ENCODE measurements at regions not wholly inside any gene's neighbourhood (a gene's known extent, or its start where the extent isn't known, plus 50 kb on each side); places are given as distances from the start of the nearest gene placed in this dataset.

GRCh38 chr4:138765442-138765841 lies 250.1 kb upstream of the NOCT start:
- H3K4me3 ChIP-seq, result no peak overlapping the region
- no peaks in the 10 kb centered on the region for H3K9me3 ChIP-seq
- WGBS, result 96% methylated on average over 3 of the region's 3 CpGs
- no peaks in the 10 kb centered on the region for H3K36me3 ChIP-seq
- H3K27ac ChIP-seq, result no peak overlapping the region
- intact Hi-C loops (cut with DNase I), result no loop called here
- DNase-seq (ENCODE audit: low spot score), result no peak
- TF ChIP-seq POLR2A (IDR thresholded peaks at IDR 0.05) (no peak), POLR2AphosphoS5 (IDR thresholded peaks at IDR 0.05) (no peak), CTCF (IDR thresholded peaks at IDR 0.05) (no peak)
- no peaks in the 10 kb centered on the region for H3K27me3 ChIP-seq (replicated peaks; ENCODE audit: insufficient read depth)
- no peaks in the 10 kb centered on the region for H3K4me1 ChIP-seq (replicated peaks)

- Histone ChIP-seq H3K9me3 (no peaks in the 10 kb centered on the region), H3K4me3 (no peak overlapping the region), H3K27me3 (replicated peaks; ENCODE audit: insufficient read depth) (no peaks in the 10 kb centered on the region), H3K27ac (no peak overlapping the region), H3K36me3 (no peaks in the 10 kb centered on the region), H3K4me1 (replicated peaks) (no peaks in the 10 kb centered on the region)
- DNase-seq (ENCODE audit: low spot score), result no peak
- TF ChIP-seq POLR2A (IDR thresholded peaks at IDR 0.05) (no peak), POLR2AphosphoS5 (IDR thresholded peaks at IDR 0.05) (no peak), CTCF (IDR thresholded peaks at IDR 0.05) (no peak)
- WGBS, result 97% methylated on average over 1 of the region's 1 CpG
- intact Hi-C loops (cut with DNase I), result no loop called here
Observed at GRCh38 chr4:138761638-138762220, 253.9 kb upstream of the NOCT start.

GRCh38 chr4:138759554-138759902 lies 256.1 kb upstream of the NOCT start:
- H3K36me3 ChIP-seq, result no peaks in the 10 kb centered on the region
- no peak overlapping the region for H3K27ac ChIP-seq
- H3K4me3 ChIP-seq, result no peak overlapping the region
- intact Hi-C loops (cut with DNase I), result no loop called here
- no peaks in the 10 kb centered on the region for H3K9me3 ChIP-seq
- no peaks in the 10 kb centered on the region for H3K4me1 ChIP-seq (replicated peaks)
- no peak for DNase-seq (ENCODE audit: low spot score)
- no peak for TF ChIP-seq POLR2AphosphoS5 (IDR thresholded peaks at IDR 0.05)
- TF ChIP-seq CTCF (IDR thresholded peaks at IDR 0.05), result no peak
- TF ChIP-seq POLR2A (IDR thresholded peaks at IDR 0.05), result no peak
- 85% methylated on average over 2 of the region's 2 CpGs for WGBS
- no peaks in the 10 kb centered on the region for H3K27me3 ChIP-seq (replicated peaks; ENCODE audit: insufficient read depth)

- TF ChIP-seq POLR2A (IDR thresholded peaks at IDR 0.05), result no peak
- TF ChIP-seq POLR2AphosphoS5 (IDR thresholded peaks at IDR 0.05), result no peak
- TF ChIP-seq CTCF (IDR thresholded peaks at IDR 0.05), result no peak
- WGBS, result 75% methylated on average over 9 of the region's 9 CpGs
- intact Hi-C loops (cut with DNase I), result no loop called here
- no peak overlapping the region for H3K27ac ChIP-seq
- no peaks in the 10 kb centered on the region for H3K4me1 ChIP-seq (replicated peaks)
- H3K36me3 ChIP-seq, result no peaks in the 10 kb centered on the region
- no peaks in the 10 kb centered on the region for H3K9me3 ChIP-seq
- no peak for DNase-seq (ENCODE audit: low spot score)
- no peaks in the 10 kb centered on the region for H3K27me3 ChIP-seq (replicated peaks; ENCODE audit: insufficient read depth)
- no peak overlapping the region for H3K4me3 ChIP-seq
Observed at GRCh38 chr4:138758876-138759553, 256.6 kb upstream of the NOCT start.

- Histone ChIP-seq H3K36me3 (no peaks in the 10 kb centered on the region), H3K27ac (no peak overlapping the region), H3K4me3 (no peak overlapping the region), H3K9me3 (no peaks in the 10 kb centered on the region), H3K4me1 (replicated peaks) (no peaks in the 10 kb centered on the region), H3K27me3 (replicated peaks; ENCODE audit: insufficient read depth) (no peaks in the 10 kb centered on the region)
- 97% methylated on average over 5 of the region's 5 CpGs for WGBS
- DNase-seq (ENCODE audit: low spot score), result no peak
- TF ChIP-seq POLR2AphosphoS5 (IDR thresholded peaks at IDR 0.05) (no peak), CTCF (IDR thresholded peaks at IDR 0.05) (no peak), POLR2A (IDR thresholded peaks at IDR 0.05) (no peak)
- intact Hi-C loops (cut with DNase I), result no loop called here
Observed at GRCh38 chr4:138758196-138758595, 257.4 kb upstream of the NOCT start.
